ENCODE measurements at regions not wholly inside any gene's neighbourhood (a gene's known extent, or its start where the extent isn't known, plus 50 kb on each side); places are given as distances from the start of the nearest gene placed in this dataset.
"Not testable (repeated sequence)": the region's sequence is repeated elsewhere in the genome, so short reads cannot be mapped to it uniquely, and the experiment has no call there.

DNA sequence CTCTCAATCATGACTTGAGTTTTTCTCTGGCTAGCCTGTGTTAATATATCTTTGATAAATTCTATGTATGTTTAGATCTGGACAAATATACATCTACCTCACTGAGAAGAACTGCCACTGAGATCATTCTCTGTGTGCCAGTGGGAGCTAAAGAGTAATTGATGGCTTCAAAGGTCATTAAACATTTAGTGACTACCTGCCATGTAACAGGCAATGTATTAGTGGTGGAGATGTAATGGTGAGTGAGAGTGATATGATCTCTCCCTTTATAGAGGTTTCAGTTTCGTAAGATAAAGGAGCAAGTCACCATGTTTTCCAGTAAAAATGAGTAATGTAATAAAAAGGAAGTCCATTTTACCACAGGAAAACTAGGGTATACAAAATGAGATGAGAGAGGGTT is 235.8 kb upstream of the CDH8 start:
- DNase-seq (ENCODE audit: low spot score in 2 of 2, unreplicated experiment in 2 of 2) = no peak
- Mint-ChIP-seq H3K36me3 (no peaks in the 10 kb centered on the region), H3K4me1 (no peaks in the 10 kb centered on the region), H3K27me3 (ENCODE audit: low read depth) (no peaks in the 10 kb centered on the region), H3K4me3 (no peak overlapping the region), H3K9me3 (peaks cover 4% of the 10 kb centered on the region), H3K27ac (no peak overlapping the region)
- TF ChIP-seq, protein P1, sequence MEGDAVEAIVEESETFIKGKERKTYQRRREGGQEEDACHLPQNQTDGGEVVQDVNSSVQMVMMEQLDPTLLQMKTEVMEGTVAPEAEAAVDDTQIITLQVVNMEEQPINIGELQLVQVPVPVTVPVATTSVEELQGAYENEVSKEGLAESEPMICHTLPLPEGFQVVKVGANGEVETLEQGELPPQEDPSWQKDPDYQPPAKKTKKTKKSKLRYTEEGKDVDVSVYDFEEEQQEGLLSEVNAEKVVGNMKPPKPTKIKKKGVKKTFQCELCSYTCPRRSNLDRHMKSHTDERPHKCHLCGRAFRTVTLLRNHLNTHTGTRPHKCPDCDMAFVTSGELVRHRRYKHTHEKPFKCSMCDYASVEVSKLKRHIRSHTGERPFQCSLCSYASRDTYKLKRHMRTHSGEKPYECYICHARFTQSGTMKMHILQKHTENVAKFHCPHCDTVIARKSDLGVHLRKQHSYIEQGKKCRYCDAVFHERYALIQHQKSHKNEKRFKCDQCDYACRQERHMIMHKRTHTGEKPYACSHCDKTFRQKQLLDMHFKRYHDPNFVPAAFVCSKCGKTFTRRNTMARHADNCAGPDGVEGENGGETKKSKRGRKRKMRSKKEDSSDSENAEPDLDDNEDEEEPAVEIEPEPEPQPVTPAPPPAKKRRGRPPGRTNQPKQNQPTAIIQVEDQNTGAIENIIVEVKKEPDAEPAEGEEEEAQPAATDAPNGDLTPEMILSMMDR (IDR thresholded peaks at IDR 0.05; ENCODE audit: unreplicated experiment) = no peak

DNA sequence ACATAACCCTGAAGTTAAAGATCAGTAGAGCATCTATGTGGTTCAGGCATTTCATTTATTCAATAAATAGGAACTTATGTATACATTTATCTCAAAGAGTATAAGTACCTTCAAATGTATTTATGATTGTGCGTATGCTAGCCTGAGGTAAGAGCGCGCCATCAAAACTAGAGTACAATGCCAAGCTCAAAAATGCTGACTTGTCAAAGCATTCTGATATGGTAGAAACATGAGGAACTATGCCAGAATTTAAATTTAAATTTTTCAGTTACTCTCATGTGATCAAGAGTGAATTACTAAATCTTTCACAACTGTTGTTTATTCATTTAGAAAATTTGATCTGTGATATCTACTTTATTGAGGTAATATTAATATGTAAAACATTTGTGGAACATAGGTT is 225.5 kb upstream of the CDH8 start:
- no peaks in the 10 kb centered on the region for H3K4me1 Mint-ChIP-seq
- H3K4me3 Mint-ChIP-seq = no peak overlapping the region
- TF ChIP-seq, protein P1 (IDR thresholded peaks at IDR 0.05; ENCODE audit: unreplicated experiment) = no peak
- no peak overlapping the region for H3K27ac Mint-ChIP-seq
- H3K36me3 Mint-ChIP-seq = peaks cover 4% of the 10 kb centered on the region
- peaks cover 17% of the 10 kb centered on the region for H3K9me3 Mint-ChIP-seq
- H3K27me3 Mint-ChIP-seq (ENCODE audit: low read depth) = no peaks in the 10 kb centered on the region
- DNase-seq (ENCODE audit: low spot score in 2 of 2, unreplicated experiment in 2 of 2) = no peak

DNA sequence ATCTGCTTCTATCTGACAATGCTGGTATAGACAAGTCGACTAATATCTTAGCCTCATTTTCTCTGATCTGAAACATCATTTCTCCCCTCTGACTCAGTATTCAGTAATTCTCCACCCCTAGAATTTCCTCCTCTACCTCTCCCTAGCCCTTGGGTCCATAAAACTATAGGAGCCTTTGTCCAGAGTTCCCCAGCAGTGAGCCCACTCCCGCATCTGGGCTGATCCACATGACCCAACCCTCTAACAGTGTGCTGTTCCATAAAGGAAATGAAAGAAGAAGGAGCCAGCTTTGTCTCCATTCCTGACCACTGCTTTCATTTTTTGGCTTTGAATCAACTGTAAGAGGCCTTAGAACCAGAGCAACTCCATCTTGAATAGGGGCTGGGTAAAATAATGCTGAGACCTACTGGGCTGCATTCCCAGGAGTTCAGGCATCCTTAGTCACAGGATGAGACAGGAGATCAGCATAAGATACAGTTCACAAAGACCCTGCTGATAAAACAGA is 222.7 kb upstream of the CDH8 start:
- not testable (repeated sequence) for H3K36me3 Mint-ChIP-seq; H3K27me3 Mint-ChIP-seq (ENCODE audit: low read depth); H3K4me1 Mint-ChIP-seq; DNase-seq (ENCODE audit: low spot score in 2 of 2, unreplicated experiment in 2 of 2); H3K9me3 Mint-ChIP-seq; H3K4me3 Mint-ChIP-seq; H3K27ac Mint-ChIP-seq

DNA sequence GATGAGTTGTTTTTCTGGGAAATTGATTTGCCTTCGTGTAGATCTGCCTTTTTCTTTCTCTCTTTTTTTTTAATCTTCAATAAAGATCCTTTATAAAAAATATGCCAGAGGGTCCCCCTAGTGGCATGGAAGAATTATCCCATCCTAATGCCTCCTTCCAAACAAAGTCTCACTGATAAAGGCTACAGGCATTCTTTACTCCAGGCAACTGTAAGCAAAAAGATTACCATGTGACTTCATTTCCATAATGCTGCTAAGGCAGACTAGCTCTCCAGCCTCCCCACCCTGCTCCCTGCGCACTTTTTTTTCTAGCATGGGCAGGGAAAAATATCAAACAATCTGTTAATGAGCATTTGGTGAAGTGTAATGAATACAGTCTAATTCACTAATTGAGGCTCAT is 220.2 kb upstream of the CDH8 start:
- Mint-ChIP-seq H3K9me3 (no peaks in the 10 kb centered on the region), H3K4me1 (peaks cover 17% of the 10 kb centered on the region), H3K27ac (no peak overlapping the region), H3K36me3 (no peaks in the 10 kb centered on the region), H3K4me3 (no peak overlapping the region), H3K27me3 (ENCODE audit: low read depth) (no peaks in the 10 kb centered on the region)
- TF ChIP-seq, protein P1 (IDR thresholded peaks at IDR 0.05; ENCODE audit: unreplicated experiment) = peak; percentile 57
- no peak for DNase-seq (ENCODE audit: low spot score in 2 of 2, unreplicated experiment in 2 of 2)

DNA sequence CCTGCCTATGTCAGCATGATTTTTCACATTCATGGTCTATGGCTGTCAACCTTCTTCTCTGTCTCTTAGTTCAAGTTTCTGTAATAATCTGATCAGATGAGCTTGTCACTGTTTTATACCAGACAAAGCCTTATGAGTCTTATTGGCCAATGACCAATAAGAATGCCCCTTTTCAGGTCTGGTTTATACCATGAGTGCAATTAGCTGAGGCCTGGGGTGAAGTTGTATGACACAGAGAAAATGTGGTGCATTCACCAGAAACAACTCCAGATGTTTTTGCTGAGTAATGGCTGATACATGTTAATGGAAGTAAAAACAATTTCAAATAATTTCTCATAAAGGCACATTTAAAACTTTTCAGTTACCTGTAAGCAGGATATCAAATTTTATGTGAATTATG is 218.6 kb upstream of the CDH8 start:
- H3K27me3 Mint-ChIP-seq (ENCODE audit: low read depth) = no peaks in the 10 kb centered on the region
- no peaks in the 10 kb centered on the region for H3K9me3 Mint-ChIP-seq
- TF ChIP-seq, protein P1 (IDR thresholded peaks at IDR 0.05; ENCODE audit: unreplicated experiment) = no peak
- DNase-seq (ENCODE audit: low spot score in 2 of 2, unreplicated experiment in 2 of 2) = no peak
- H3K36me3 Mint-ChIP-seq = no peaks in the 10 kb centered on the region
- no peak overlapping the region for H3K4me3 Mint-ChIP-seq
- H3K4me1 Mint-ChIP-seq = peaks cover 17% of the 10 kb centered on the region
- H3K27ac Mint-ChIP-seq = no peak overlapping the region

DNA sequence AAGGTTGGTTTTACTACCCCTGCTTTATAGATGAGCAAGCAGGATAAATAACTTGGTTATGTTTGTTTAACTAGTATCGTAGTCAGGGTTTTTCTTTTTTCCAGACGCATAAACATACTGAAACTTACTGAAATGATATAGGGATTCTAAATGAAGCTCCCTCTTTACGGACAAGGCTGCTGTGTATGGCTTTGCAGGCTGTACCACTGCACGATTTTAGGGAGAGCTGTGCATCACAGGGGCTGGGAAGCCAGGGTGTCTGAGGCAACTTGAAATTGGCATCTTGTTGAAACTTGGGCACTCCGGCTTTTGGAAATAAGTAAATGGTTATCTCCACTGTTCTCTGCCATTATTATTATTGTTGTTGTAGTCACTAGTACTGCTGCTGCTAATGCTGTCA is 218.1 kb upstream of the CDH8 start:
- Mint-ChIP-seq H3K27ac (peak overlapping the region; percentile 45), H3K27me3 (ENCODE audit: low read depth) (no peaks in the 10 kb centered on the region), H3K36me3 (no peaks in the 10 kb centered on the region), H3K9me3 (no peaks in the 10 kb centered on the region), H3K4me3 (peak overlapping the region; percentile 19), H3K4me1 (peaks cover 17% of the 10 kb centered on the region)
- no peak for DNase-seq (ENCODE audit: low spot score in 2 of 2, unreplicated experiment in 2 of 2)
- TF ChIP-seq, protein P1 (IDR thresholded peaks at IDR 0.05; ENCODE audit: unreplicated experiment) = no peak

Measured in mesothelial cell of epicardium (in vitro differentiated cells).